SU-DHL-6 (cell line): ENCODE measurements at regions not wholly inside any gene's neighbourhood (a gene's known extent, or its start where the extent isn't known, plus 50 kb on each side); places are given as distances from the start of the nearest gene placed in this dataset.

Experiments used
- H2AFZ ChIP-seq: fragments of 200-600 bp; sonication (generic); 2 replicates; pipeline ENCODE4 v1.6.1; 2014; ENCODE audit warnings: low read depth, mild to moderate bottlenecking, moderate library complexity, mixed read lengths, antibody characterized with exemption, low read length; ENCODE audit not compliant: severe bottlenecking
- H3F3A ChIP-seq: fragments of 200-600 bp; shearing (Covaris generic); 2 replicates; pipeline ENCODE4 v1.6.0; 2016; ENCODE audit warnings: antibody characterized with exemption, mild to moderate bottlenecking; ENCODE audit not compliant: insufficient read depth
- H3K27ac ChIP-seq: fragments of 200-600 bp; sonication (generic); 2 replicates; pipeline ENCODE4 v1.5.1; 2016; ENCODE audit warnings: low read depth, mild to moderate bottlenecking, low read length, moderate library complexity, mixed read lengths
- H3K27me3 ChIP-seq: fragments of 200-600 bp; sonication (generic), shearing (Covaris generic); 2 replicates; pipeline ENCODE4 v1.6.0; 2014; ENCODE audit warnings: mild to moderate bottlenecking, low read length
- H3K36me3 ChIP-seq: fragments of 200-600 bp; sonication (generic); 2 replicates; pipeline ENCODE4 v1.6.1; 2014; ENCODE audit warnings: mild to moderate bottlenecking, low read length, mixed read lengths
- H3K4me2 ChIP-seq: fragments of 300-600, 200-600 bp; shearing (Covaris generic), sonication (generic); 2 replicates; pipeline ENCODE4 v1.6.0; 2014; ENCODE audit warnings: low read length, low read depth, mild to moderate bottlenecking; ENCODE audit not compliant: poor library complexity, severe bottlenecking
- H3K4me3 ChIP-seq: fragments of 200-600 bp; sonication (generic); 2 replicates; pipeline ENCODE4 v1.5.1; 2014; ENCODE audit warnings: antibody characterized with exemption, low read length, mild to moderate bottlenecking, mixed read lengths; ENCODE audit not compliant: insufficient read depth, poor library complexity, severe bottlenecking
- H3K79me2 ChIP-seq: fragments of 200-600 bp; sonication (generic); 2 replicates; pipeline ENCODE4 v1.6.1; 2014; ENCODE audit warnings: mild to moderate bottlenecking, low read length, moderate library complexity; ENCODE audit not compliant: insufficient read depth
- H3K9ac ChIP-seq: fragments of 200-600 bp; sonication (generic); 2 replicates; pipeline ENCODE4 v1.7.0; 2014; ENCODE audit warnings: mild to moderate bottlenecking, low read length
- H3K9me2 ChIP-seq: fragments of 200-600 bp; sonication (generic); replicated peaks from 2 replicates; pipeline ENCODE4 v1.6.1; 2014; ENCODE audit warnings: low read length; ENCODE audit not compliant: insufficient read depth
- H3K9me3 ChIP-seq: fragments of 200-600 bp; sonication (generic); 2 replicates; pipeline ENCODE4 v1.6.1; 2014; ENCODE audit warnings: low read length, mixed read lengths; ENCODE audit not compliant: insufficient read depth
- H4K20me1 ChIP-seq: fragments of 200-600 bp; sonication (generic); 2 replicates; pipeline ENCODE4 v1.6.1; 2014; ENCODE audit warnings: low read depth, mild to moderate bottlenecking, antibody characterized with exemption, low read length, moderate library complexity, mixed read lengths
- EZH2phosphoT487 ChIP-seq: fragments of 200-600 bp; sonication (generic), shearing (Covaris generic); conservative IDR thresholded peaks from 2 replicates; pipeline ENCODE4 v1.6.1; 2018; ENCODE audit warnings: mild to moderate bottlenecking, antibody characterized with exemption, low read length, moderate library complexity, mixed read lengths
- TF ChIP-seq, protein P1 (sequence below): fragments of 200-600 bp; sonication (generic); IDR thresholded peaks from one replicate; pipeline ENCODE4 v1.5.1; 2017; ENCODE audit warnings: antibody characterized with exemption, mild to moderate bottlenecking, low read length, moderate library complexity; ENCODE audit not compliant: insufficient read depth, poor library complexity, severe bottlenecking

GRCh38 chr7:121797657-121798452, 75.1 kb upstream of the PTPRZ1 start:
- no peaks in the 10 kb centered on the region for H3K79me2 ChIP-seq
- no peak overlapping the region for H3K4me3 ChIP-seq
- H2AFZ ChIP-seq, result no peak overlapping the region
- H3K27me3 ChIP-seq, result no peaks in the 10 kb centered on the region
- H3K36me3 ChIP-seq, result no peaks in the 10 kb centered on the region
- no peaks in the 10 kb centered on the region for H4K20me1 ChIP-seq
- H3K4me2 ChIP-seq, result no peak overlapping the region
- no peaks in the 10 kb centered on the region for H3K9me3 ChIP-seq
- H3F3A ChIP-seq, result no peaks in the 10 kb centered on the region
- H3K27ac ChIP-seq, result no peak overlapping the region
- TF ChIP-seq, protein P1, sequence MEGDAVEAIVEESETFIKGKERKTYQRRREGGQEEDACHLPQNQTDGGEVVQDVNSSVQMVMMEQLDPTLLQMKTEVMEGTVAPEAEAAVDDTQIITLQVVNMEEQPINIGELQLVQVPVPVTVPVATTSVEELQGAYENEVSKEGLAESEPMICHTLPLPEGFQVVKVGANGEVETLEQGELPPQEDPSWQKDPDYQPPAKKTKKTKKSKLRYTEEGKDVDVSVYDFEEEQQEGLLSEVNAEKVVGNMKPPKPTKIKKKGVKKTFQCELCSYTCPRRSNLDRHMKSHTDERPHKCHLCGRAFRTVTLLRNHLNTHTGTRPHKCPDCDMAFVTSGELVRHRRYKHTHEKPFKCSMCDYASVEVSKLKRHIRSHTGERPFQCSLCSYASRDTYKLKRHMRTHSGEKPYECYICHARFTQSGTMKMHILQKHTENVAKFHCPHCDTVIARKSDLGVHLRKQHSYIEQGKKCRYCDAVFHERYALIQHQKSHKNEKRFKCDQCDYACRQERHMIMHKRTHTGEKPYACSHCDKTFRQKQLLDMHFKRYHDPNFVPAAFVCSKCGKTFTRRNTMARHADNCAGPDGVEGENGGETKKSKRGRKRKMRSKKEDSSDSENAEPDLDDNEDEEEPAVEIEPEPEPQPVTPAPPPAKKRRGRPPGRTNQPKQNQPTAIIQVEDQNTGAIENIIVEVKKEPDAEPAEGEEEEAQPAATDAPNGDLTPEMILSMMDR, result no peak
- TF ChIP-seq EZH2phosphoT487, result no peak
- no peak overlapping the region for H3K9ac ChIP-seq
- no peaks in the 10 kb centered on the region for H3K9me2 ChIP-seq

DNA sequence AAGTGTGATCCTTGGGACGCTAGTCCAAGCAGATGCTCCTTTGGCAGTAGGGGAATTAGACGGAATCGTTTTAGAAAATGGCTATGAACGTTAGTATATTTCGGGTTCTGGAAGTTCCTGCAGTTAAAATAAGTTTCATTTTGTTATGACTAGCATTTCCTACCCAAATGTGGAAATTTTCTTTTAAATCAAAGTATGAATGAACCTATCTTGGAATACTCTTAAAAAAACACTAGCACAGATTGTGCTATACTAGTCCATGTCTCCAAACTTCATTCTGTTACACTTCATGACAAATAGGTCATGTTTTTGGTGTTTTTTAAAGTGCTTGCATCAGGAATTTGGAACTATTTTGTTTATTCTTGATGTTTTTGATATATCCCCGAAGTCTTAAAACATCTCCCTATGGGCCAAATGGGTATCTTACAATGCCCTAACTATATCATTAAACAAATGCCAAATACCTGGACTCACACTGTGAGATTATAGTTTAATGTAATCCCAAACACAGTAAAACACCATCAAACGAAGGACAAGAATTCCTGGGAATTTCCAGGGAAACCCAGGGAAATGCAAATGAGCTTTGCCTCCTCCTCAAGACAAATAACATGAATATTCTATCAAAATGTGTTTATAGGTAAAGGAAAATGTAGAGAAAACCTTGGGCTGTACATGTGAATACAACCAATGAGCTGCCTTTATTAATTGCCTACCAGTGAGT, 75.9 kb upstream of the PTPRZ1 start:
- Histone ChIP-seq H3K9ac (no peak overlapping the region), H3K79me2 (no peaks in the 10 kb centered on the region), H3K36me3 (no peaks in the 10 kb centered on the region), H4K20me1 (no peaks in the 10 kb centered on the region), H3K9me2 (no peaks in the 10 kb centered on the region), H3K9me3 (no peaks in the 10 kb centered on the region), H3K4me3 (no peak overlapping the region), H3K27me3 (no peaks in the 10 kb centered on the region), H3K4me2 (no peak overlapping the region), H2AFZ (no peak overlapping the region), H3F3A (no peaks in the 10 kb centered on the region), H3K27ac (no peak overlapping the region)
- no peak for TF ChIP-seq EZH2phosphoT487
- TF ChIP-seq, protein P1, result no peak

DNA sequence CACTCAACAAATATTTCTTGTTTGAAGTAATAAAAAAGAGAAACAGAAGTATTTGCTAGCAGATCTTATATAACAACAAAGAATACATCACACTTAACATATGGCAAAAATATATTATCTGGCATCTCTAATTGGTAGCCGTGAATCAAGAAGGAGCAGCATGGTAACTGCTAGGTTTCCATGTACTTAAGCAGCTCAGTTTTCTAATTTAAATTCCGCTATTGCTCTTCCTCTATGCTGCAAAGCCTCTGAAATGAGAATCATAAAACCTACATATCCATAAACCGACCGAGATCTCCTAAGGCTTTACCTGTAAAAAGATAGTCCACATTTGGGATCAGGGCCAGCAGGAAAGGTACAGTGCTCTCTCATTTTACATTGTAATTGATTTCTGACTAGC, 76.6 kb upstream of the PTPRZ1 start:
- no peak overlapping the region for H3K27ac ChIP-seq
- H3K9me2 ChIP-seq, result no peaks in the 10 kb centered on the region
- no peak overlapping the region for H3K4me2 ChIP-seq
- H4K20me1 ChIP-seq, result no peaks in the 10 kb centered on the region
- no peak overlapping the region for H2AFZ ChIP-seq
- no peak overlapping the region for H3K9ac ChIP-seq
- TF ChIP-seq, protein P1, result no peak
- no peak for TF ChIP-seq EZH2phosphoT487
- no peak overlapping the region for H3K4me3 ChIP-seq
- H3F3A ChIP-seq, result no peaks in the 10 kb centered on the region
- no peaks in the 10 kb centered on the region for H3K27me3 ChIP-seq
- no peaks in the 10 kb centered on the region for H3K9me3 ChIP-seq
- H3K79me2 ChIP-seq, result no peaks in the 10 kb centered on the region
- H3K36me3 ChIP-seq, result no peaks in the 10 kb centered on the region
